OCI-LY1 (cell line): ENCODE measurements at regions not wholly inside any gene's neighbourhood (a gene's known extent, or its start where the extent isn't known, plus 50 kb on each side); places are given as distances from the start of the nearest gene placed in this dataset.

ENCODE experiments used
- H2AFZ ChIP-seq: fragments of 200-600 bp; sonication (generic), shearing (Covaris generic); 2 replicates; pipeline ENCODE4 v1.6.0; 2014; ENCODE audit warnings: antibody characterized with exemption, mild to moderate bottlenecking, low read length
- H3F3A ChIP-seq: fragments of 200-600 bp; sonication (generic), shearing (Covaris generic); 2 replicates; pipeline ENCODE4 v1.6.0; 2014; ENCODE audit warnings: mild to moderate bottlenecking, antibody characterized with exemption, low read length, moderate library complexity; ENCODE audit not compliant: insufficient read depth
- H3K27ac ChIP-seq: fragments of 200-600 bp; sonication (generic); 2 replicates; pipeline ENCODE4 v1.5.1; 2014; ENCODE audit warnings: low read length, mixed run types, mild to moderate bottlenecking, low read depth; ENCODE audit not compliant: poor library complexity, severe bottlenecking
- H3K27me3 ChIP-seq: fragments of 200-600 bp; sonication (generic); 2 replicates; pipeline ENCODE4 v1.6.0; 2014; ENCODE audit warnings: antibody characterized with exemption, mild to moderate bottlenecking, low read length, moderate library complexity; ENCODE audit not compliant: insufficient read depth
- H3K36me3 ChIP-seq: fragments of 200-600 bp; sonication (generic); 2 replicates; pipeline ENCODE4 v1.6.1; 2014; ENCODE audit warnings: mild to moderate bottlenecking, antibody characterized with exemption, low read length, moderate library complexity, mixed read lengths; ENCODE audit not compliant: insufficient read depth
- H3K4me1 ChIP-seq: fragments of 200-600 bp; sonication (generic); 2 replicates; pipeline ENCODE4 v1.5.1; 2014; ENCODE audit warnings: mild to moderate bottlenecking, low read length, moderate library complexity; ENCODE audit not compliant: insufficient read depth, severe bottlenecking
- H3K4me2 ChIP-seq: fragments of 200-600 bp; sonication (generic), shearing (Covaris generic); 2 replicates; pipeline ENCODE4 v1.6.1; 2014; ENCODE audit warnings: low read length
- H3K4me3 ChIP-seq: fragments of 200-600 bp; sonication (generic); 2 replicates; pipeline ENCODE4 v1.5.1; 2014; ENCODE audit warnings: low read length, low read depth, mild to moderate bottlenecking, mixed read lengths; ENCODE audit not compliant: poor library complexity, severe bottlenecking
- H3K79me2 ChIP-seq: fragments of 200-600 bp; shearing (Covaris generic); 2 replicates; pipeline ENCODE4 v1.6.1; 2016; ENCODE audit warnings: mixed run types, low read length, mixed read lengths; ENCODE audit not compliant: insufficient read depth
- H3K9ac ChIP-seq: fragments of 200-600 bp; sonication (generic), shearing (Covaris generic); 2 replicates; pipeline ENCODE4 v1.6.1; 2014; ENCODE audit warnings: mild to moderate bottlenecking, low read length, mixed read lengths
- H3K9me2 ChIP-seq: fragments of 200-600 bp; sonication (generic), shearing (Covaris generic); 2 replicates; pipeline ENCODE4 v1.6.1; 2014; ENCODE audit warnings: low read depth, mild to moderate bottlenecking, low read length, mixed read lengths
- H3K9me3 ChIP-seq: fragments of 200-600 bp; shearing (Covaris generic); 2 replicates; pipeline ENCODE4 v1.6.1; 2014; ENCODE audit warnings: low read length, mixed read lengths
- H4K20me1 ChIP-seq: fragments of 200-600 bp; sonication (generic), shearing (Covaris generic); 2 replicates; pipeline ENCODE4 v1.6.0; 2016; ENCODE audit warnings: mild to moderate bottlenecking, low read length; ENCODE audit not compliant: insufficient read depth
- EZH2 ChIP-seq: fragments of 200-600 bp; sonication (generic), shearing (Covaris generic); IDR thresholded peaks from 2 replicates; pipeline ENCODE4 v1.8.0; 2017; ENCODE audit warnings: borderline replicate concordance, mixed run types, mild to moderate bottlenecking, antibody characterized with exemption, low read length, moderate library complexity, mixed read lengths
- TF ChIP-seq, protein P1 (sequence below): fragments of 200-600 bp; sonication (generic), shearing (Covaris generic); IDR thresholded peaks from 2 replicates; pipeline ENCODE4 v1.5.1; 2017; ENCODE audit warnings: mild to moderate bottlenecking, antibody characterized with exemption, low read length, moderate library complexity, mixed read lengths

DNA sequence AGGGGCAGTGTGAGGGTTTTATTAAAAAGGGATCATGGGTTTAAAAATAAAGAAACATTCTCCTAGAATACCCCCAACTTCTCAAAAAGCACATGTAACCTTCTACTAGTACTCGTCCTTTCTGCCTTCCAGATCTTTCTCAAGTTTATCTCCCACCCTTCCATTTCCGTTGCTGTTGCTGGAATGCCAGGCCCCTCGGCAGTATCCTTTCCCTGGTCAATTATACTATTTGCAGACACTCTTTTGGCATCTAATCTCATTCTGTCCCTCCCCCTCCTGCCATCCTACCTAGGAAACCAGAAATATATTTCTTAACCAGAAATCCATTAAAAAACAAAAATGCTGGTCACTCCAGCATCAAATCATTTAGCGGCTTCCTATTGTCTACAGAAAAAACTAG is 198.2 kb upstream of the ATP2B1 start:
- H3K79me2 ChIP-seq: no peaks in the 10 kb centered on the region
- H3K9me3 ChIP-seq: 0 out of 2 replicates have a peak, but pooled peaks cover 3% of the 10 kb centered on the region
- H3K4me3 ChIP-seq: no peak overlapping the region
- no peaks in the 10 kb centered on the region for H4K20me1 ChIP-seq
- H3K27ac ChIP-seq: no peak overlapping the region
- no peaks in the 10 kb centered on the region for H3K27me3 ChIP-seq
- no peak overlapping the region for H3K4me2 ChIP-seq
- H3K9ac ChIP-seq: no peak overlapping the region
- TF ChIP-seq EZH2: no peak
- TF ChIP-seq, protein P1, sequence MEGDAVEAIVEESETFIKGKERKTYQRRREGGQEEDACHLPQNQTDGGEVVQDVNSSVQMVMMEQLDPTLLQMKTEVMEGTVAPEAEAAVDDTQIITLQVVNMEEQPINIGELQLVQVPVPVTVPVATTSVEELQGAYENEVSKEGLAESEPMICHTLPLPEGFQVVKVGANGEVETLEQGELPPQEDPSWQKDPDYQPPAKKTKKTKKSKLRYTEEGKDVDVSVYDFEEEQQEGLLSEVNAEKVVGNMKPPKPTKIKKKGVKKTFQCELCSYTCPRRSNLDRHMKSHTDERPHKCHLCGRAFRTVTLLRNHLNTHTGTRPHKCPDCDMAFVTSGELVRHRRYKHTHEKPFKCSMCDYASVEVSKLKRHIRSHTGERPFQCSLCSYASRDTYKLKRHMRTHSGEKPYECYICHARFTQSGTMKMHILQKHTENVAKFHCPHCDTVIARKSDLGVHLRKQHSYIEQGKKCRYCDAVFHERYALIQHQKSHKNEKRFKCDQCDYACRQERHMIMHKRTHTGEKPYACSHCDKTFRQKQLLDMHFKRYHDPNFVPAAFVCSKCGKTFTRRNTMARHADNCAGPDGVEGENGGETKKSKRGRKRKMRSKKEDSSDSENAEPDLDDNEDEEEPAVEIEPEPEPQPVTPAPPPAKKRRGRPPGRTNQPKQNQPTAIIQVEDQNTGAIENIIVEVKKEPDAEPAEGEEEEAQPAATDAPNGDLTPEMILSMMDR: no peak
- H3K4me1 ChIP-seq: no peaks in the 10 kb centered on the region
- H2AFZ ChIP-seq: no peak overlapping the region
- H3K9me2 ChIP-seq: no peaks in the 10 kb centered on the region
- H3K36me3 ChIP-seq: no peaks in the 10 kb centered on the region
- no peaks in the 10 kb centered on the region for H3F3A ChIP-seq

DNA sequence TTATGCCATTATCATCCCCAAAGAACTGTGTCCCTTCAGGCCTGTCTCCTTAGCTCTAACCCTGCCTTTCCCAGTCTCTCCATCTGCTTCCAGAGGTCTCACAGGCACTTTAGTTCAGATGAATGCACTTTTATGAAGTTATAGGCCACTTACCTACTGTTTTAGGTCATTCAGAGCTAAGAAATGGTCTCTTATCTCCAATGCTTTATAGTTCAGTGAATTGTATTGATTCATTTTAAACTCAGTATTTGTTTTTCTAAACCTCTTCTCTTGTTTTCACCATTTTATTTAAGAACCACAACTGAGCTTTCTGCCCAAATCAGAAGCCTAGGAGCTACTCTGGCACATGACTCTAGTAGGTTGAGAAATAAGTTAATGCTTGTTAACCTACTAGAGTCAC is 197.5 kb upstream of the ATP2B1 start:
- Histone ChIP-seq H3K4me3 (no peak overlapping the region), H3K4me1 (no peaks in the 10 kb centered on the region), H2AFZ (no peak overlapping the region), H3F3A (no peaks in the 10 kb centered on the region), H3K27me3 (no peaks in the 10 kb centered on the region), H3K9me2 (no peaks in the 10 kb centered on the region), H4K20me1 (no peaks in the 10 kb centered on the region), H3K4me2 (no peak overlapping the region), H3K79me2 (no peaks in the 10 kb centered on the region), H3K9ac (no peak overlapping the region), H3K9me3 (0 out of 2 replicates have a peak, but pooled peaks cover 3% of the 10 kb centered on the region), H3K36me3 (no peaks in the 10 kb centered on the region), H3K27ac (no peak overlapping the region)
- TF ChIP-seq EZH2: no peak
- TF ChIP-seq, protein P1: no peak

DNA sequence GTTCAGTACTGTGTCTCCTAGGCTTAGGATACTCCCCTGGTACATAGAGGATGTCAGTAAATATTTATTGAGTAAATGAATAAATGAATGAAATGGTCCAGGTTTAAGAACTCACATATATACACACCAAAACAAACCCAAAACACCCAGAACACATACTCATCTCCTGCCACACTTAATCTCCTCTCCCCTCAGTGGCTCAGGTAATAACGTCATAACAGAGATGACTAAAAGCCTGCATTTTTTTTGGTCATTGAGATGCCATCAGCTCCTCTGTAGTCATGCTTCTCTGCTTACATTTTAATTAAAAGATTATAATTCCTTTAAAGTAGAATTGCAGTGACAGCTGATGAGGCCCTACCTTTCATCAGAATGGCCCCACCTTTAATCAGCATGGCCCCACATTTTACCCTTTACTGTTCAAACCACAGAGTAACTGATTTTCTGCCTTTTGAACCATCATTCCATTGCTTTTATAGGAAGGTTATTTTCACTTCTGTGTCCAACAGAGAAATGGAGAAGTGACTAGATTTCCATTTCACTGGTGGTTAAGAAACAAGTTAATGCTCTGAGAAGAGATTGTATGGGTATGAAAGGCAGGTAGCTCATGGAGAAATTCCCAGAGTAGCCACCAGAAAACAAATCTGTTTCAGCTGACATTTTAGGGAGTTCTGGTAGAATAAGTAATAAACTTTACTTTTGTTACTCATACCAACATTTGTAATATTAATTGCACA is 193.4 kb upstream of the ATP2B1 start:
- Histone ChIP-seq H4K20me1 (no peaks in the 10 kb centered on the region), H3K4me1 (no peaks in the 10 kb centered on the region), H3K9ac (no peak overlapping the region), H3K4me2 (no peak overlapping the region), H3F3A (no peaks in the 10 kb centered on the region; the same call in 1 of the 2 replicates), H3K9me2 (no peaks in the 10 kb centered on the region), H3K79me2 (no peaks in the 10 kb centered on the region), H2AFZ (no peak overlapping the region), H3K27me3 (no peaks in the 10 kb centered on the region), H3K9me3 (no peaks in the 10 kb centered on the region), H3K27ac (no peak overlapping the region), H3K4me3 (no peak overlapping the region), H3K36me3 (no peaks in the 10 kb centered on the region)
- no peak for TF ChIP-seq EZH2
- TF ChIP-seq, protein P1: no peak
